H1 (cell line): ENCODE measurements at regions not wholly inside any gene's neighbourhood (a gene's known extent, or its start where the extent isn't known, plus 50 kb on each side); places are given as distances from the start of the nearest gene placed in this dataset.

ENCODE experiments used
- FOSL1 ChIP-seq: IDR thresholded peaks from 2 replicates; pipeline ENCODE4 v1.6.1; 2011; ENCODE audit warnings: mild to moderate bottlenecking, low read depth, low read length, moderate library complexity; ENCODE audit not compliant: insufficient read depth
- KDM1A ChIP-seq: fragments of 200-600, 300-600 bp; sonication (generic); IDR thresholded peaks from 2 replicates; pipeline ENCODE4 v1.7.1; 2016; ENCODE audit warnings: mild to moderate bottlenecking, low read length, borderline replicate concordance
- TF ChIP-seq, protein P1 (sequence below), 3 experiments: IDR thresholded peaks; 1 replicate in 2 of 3; 2 replicates in 1 of 3; pipeline versions ENCODE4 v1.5.1 to v1.6.1; 2011; ENCODE audit warnings: low read length in 3 of 3, mild to moderate bottlenecking in 3 of 3, inconsistent platforms in 2 of 3, low read depth in 1 of 3, moderate library complexity in 1 of 3; ENCODE audit not compliant: insufficient read depth in 1 of 3; ENCODE audit errors: control extremely low read depth in 1 of 3

DNA sequence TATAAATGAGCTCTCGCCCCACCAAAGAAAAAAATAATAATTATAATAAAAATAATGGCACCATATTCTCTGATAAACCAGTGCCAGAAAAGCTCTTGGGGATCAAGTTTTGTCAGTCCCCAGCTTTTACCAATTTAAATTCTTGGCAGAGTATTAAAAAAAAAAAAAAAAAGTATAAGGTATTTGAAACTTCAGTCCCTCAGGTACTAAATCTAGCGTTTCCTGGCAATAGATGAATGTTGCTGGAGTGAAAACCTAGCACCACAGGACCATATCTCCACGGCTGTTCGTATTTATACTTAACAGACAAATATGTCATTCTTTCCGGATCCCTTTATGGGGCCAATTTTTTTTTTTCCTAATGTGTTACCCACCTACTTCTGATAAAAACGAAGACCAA lies 646.2 kb downstream of the CCDC171 start:
- TF ChIP-seq FOSL1 (no peak), KDM1A (no peak)
- TF ChIP-seq, protein P1, sequence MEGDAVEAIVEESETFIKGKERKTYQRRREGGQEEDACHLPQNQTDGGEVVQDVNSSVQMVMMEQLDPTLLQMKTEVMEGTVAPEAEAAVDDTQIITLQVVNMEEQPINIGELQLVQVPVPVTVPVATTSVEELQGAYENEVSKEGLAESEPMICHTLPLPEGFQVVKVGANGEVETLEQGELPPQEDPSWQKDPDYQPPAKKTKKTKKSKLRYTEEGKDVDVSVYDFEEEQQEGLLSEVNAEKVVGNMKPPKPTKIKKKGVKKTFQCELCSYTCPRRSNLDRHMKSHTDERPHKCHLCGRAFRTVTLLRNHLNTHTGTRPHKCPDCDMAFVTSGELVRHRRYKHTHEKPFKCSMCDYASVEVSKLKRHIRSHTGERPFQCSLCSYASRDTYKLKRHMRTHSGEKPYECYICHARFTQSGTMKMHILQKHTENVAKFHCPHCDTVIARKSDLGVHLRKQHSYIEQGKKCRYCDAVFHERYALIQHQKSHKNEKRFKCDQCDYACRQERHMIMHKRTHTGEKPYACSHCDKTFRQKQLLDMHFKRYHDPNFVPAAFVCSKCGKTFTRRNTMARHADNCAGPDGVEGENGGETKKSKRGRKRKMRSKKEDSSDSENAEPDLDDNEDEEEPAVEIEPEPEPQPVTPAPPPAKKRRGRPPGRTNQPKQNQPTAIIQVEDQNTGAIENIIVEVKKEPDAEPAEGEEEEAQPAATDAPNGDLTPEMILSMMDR (IDR thresholded peaks at IDR 0.05; ENCODE audit: control extremely low read depth in 1 of 3, insufficient read depth in 1 of 3, low read depth in 1 of 3, low read length in 3 of 3), result no peak
